A673 (cell line): ENCODE measurements at regions not wholly inside any gene's neighbourhood (a gene's known extent, or its start where the extent isn't known, plus 50 kb on each side); places are given as distances from the start of the nearest gene placed in this dataset.

Experiments
- CTCF ChIP-seq: fragments of 300-800, 200-600 bp; sonication (generic); conservative IDR thresholded peaks from 2 replicates; pipeline ENCODE4 v1.5.1; 2017; ENCODE audit warnings: low read depth, mild to moderate bottlenecking, antibody characterized with exemption, low read length, moderate library complexity, mixed read lengths
- EZH2 ChIP-seq: fragments of 200-600 bp; sonication (generic); IDR thresholded peaks from 2 replicates; pipeline ENCODE4 v1.6.1; 2017; ENCODE audit warnings: borderline replicate concordance, low read depth, mild to moderate bottlenecking, mixed read lengths, antibody characterized with exemption, low read length; ENCODE audit not compliant: poor library complexity, severe bottlenecking

GRCh38 chr4:127140306-127140705 is 492.5 kb upstream of the INTU start:
- TF ChIP-seq CTCF (no peak), EZH2 (no peak)
